GM12892 (cell line): ENCODE measurements at regions not wholly inside any gene's neighbourhood (a gene's known extent, or its start where the extent isn't known, plus 50 kb on each side); places are given as distances from the start of the nearest gene placed in this dataset.

ENCODE experiments used
- DNase-seq: peaks from one replicate; pipeline ENCODE4 v3.0.0; 2011; ENCODE audit not compliant: insufficient read length
- FAIRE-seq: peaks from 2 replicates; lab custom pipeline; 2011; peaks lifted over from hg19 to GRCh38; lab: Jason Lieb, UNC
- POLR2A ChIP-seq: IDR thresholded peaks from 2 replicates; pipeline ENCODE4 v1.6.1; 2011; ENCODE audit warnings: low read depth, low read length, control low read depth
- POLR2AphosphoS5 ChIP-seq: IDR thresholded peaks from 2 replicates; pipeline ENCODE4 v1.6.1; 2011; ENCODE audit warnings: low read depth, low read length, control low read depth
- TAF1 ChIP-seq: IDR thresholded peaks from 2 replicates; pipeline ENCODE4 v1.6.1; 2011; ENCODE audit warnings: low read depth, mild to moderate bottlenecking, control low read depth, low read length, borderline replicate concordance

GRCh38 chr3:176740906-176741663, 456.2 kb downstream of the TBL1XR1 start:
- DNase-seq: no peak
- TF ChIP-seq POLR2A (no peak), POLR2AphosphoS5 (no peak), TAF1 (no peak)
- no peak for FAIRE-seq

- TF ChIP-seq POLR2AphosphoS5 (no peak), POLR2A (no peak), TAF1 (no peak)
- FAIRE-seq (no peak), DNase-seq (no peak)
These were observed 458.1 kb downstream of the TBL1XR1 start for GRCh38 chr3:176739159-176739558.

DNA sequence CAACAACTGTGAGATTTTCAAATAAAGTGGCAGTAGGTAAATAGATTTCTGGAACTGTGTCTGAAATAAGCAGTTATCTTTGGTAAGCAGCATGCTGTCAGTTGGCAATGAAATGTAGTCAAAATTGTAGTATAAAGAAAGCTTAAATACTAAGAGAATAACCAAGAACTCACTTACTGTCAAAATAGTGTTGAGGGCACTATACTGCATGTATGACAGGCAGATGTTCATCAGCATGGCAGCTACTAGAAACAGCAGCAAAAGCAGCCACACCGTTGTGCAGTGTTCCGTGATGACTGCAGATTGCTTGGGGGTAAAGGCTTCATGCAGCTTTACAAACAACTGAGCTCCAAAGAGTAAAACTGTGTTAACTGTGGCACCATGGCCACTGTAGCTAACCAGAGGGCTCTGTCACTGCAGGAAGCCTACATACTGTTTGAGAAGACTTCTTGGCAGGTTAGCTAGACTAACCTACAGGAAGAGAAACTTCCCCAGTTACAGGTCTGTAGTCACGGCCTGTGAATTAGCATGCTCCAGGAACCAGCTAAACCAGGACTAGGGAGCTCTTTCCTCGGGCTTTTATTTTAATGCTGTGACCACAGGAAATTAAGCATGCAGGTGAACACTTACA, 459.7 kb downstream of the TBL1XR1 start:
- DNase-seq (no peak), FAIRE-seq (no peak)
- TF ChIP-seq TAF1: no peak

- TF ChIP-seq POLR2AphosphoS5 (no peak), TAF1 (no peak), POLR2A (no peak)
- FAIRE-seq: no peak
- DNase-seq: no peak
These were observed 463.1 kb downstream of the TBL1XR1 start for GRCh38 chr3:176734146-176734545.

GRCh38 chr3:176724394-176724759, 472.9 kb downstream of the TBL1XR1 start:
- no peak for TF ChIP-seq POLR2A
- no peak for TF ChIP-seq TAF1
- TF ChIP-seq POLR2AphosphoS5: no peak
- FAIRE-seq (no peak), DNase-seq (no peak)

GRCh38 chr3:176723758-176724393, 473.4 kb downstream of the TBL1XR1 start:
- TF ChIP-seq TAF1 (no peak), POLR2A (no peak), POLR2AphosphoS5 (no peak)
- DNase-seq: no peak
- no peak for FAIRE-seq

DNA sequence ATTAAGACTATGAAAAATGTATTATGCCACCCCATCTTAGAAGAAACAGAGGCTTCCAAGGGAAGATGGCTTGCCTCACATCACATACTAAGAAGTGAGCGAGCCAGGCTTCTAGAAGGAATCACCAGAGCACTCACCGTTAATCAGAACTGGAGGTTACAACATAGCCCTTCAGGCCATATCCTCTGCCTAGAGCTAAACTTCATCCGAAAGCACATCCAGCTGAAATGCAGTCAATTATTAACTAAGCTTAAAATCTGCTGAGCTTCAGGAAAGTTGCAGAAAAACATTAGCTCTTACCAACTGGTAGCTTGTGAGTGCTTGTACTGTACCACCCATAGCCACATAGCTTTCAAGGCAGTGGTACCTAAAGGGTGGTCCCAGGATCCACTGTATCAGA, 483.2 kb downstream of the TBL1XR1 start:
- TF ChIP-seq POLR2AphosphoS5: no peak
- TF ChIP-seq POLR2A: no peak
- no peak for TF ChIP-seq TAF1
- FAIRE-seq (no peak), DNase-seq (no peak)

DNA sequence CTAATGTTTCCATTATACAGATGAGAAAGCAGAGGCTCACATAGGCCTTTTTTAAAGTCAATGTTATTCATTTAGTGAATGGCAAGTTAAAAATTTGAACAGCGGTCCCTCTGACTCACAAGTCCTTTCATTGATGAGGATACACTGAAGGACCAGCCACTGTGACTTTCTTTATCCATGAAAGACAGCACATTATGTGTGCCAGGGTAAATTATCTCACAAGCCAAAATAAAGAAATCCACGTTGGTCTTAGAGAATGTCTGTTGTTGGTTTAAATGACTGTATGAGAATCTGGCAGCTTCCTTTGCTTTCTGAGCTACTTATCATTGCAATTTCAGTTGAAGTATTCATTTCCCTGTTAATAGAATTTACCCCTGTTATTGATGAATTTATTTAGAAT, 485.1 kb downstream of the TBL1XR1 start:
- DNase-seq: no peak
- no peak for FAIRE-seq
- TF ChIP-seq POLR2A (no peak), POLR2AphosphoS5 (no peak), TAF1 (no peak)

DNA sequence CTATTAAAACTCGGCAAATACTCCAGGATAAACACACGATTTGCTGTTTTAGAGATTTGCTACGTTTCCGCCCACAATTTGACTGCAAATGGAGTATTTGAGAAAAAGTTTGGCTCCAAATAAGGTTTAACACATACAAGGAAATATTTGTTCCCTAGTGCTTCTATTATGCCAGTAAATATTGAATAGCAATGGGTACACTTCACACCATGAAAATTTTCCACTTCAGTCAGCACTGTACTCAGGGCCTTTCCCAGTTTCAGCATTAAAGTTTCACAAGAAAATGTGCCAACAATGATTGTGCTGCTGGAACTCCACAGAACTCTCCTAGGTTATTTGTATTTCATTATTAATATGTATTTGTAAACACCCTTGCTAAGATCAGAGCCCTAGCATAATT, 498.0 kb downstream of the TBL1XR1 start:
- DNase-seq: no peak
- TF ChIP-seq TAF1: no peak
- TF ChIP-seq POLR2AphosphoS5: no peak
- no peak for TF ChIP-seq POLR2A
- FAIRE-seq: no peak

- FAIRE-seq (no peak), DNase-seq (no peak)
- TF ChIP-seq POLR2AphosphoS5 (no peak), POLR2A (no peak), TAF1 (no peak)
These were observed 499.9 kb downstream of the TBL1XR1 start for GRCh38 chr3:176697284-176697889.

- no peak for DNase-seq
- FAIRE-seq: no peak
- no peak for TF ChIP-seq POLR2AphosphoS5
- TF ChIP-seq POLR2A: no peak
- no peak for TF ChIP-seq TAF1
These were observed 500.5 kb downstream of the TBL1XR1 start for GRCh38 chr3:176696816-176697215.
